OCI-M1 (cell line): ENCODE measurements at regions not wholly inside any gene's neighbourhood (a gene's known extent, or its start where the extent isn't known, plus 50 kb on each side); places are given as distances from the start of the nearest gene placed in this dataset.

Experiments used
- DNase-seq: peaks from one replicate; lab custom pipeline; 2025; lab: John Stamatoyannopoulos, UW

DNA sequence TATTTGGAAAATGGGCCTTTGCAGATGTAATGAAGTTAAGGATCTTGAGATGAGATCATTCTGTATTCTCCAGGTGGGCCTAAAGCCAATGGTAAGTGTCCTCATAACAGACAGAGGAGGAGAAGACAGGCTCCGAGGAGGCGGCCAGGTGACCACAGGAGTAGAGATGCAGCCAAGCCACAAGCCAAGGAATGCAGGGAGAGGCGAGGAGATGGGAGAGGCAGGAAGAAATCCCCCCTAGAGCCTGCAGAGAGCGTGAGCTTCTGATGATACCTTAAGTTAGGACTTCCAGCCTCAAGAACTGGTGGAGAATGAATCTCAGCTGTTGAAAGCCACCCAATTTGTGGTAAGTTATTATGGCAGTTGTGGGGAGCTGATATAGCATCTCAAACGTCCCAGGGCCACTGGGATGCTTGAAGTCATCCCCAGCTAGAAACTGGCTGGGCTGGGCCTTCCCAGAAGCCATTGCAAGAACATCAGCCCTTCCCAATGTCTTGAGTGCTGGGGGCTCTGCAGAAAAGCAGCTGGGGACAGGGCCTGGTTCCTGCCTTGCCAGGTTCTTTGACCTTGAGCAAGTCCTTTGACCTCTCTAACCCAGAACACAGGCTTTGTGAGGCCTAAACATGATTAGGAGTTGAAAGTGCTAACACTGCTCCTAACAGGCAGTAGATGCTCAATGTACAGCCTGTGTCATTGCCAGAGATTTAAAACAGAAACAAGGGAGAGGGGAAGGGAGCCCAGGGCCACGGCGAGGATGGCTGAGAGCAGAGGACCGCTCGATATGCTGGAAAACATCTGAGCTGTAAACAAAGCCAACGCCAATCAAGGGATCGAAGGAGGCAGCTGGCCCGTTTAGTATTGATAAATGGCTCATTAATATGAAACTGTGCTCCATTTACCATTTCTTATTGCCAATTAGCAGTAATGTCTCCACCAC is 632.3 kb downstream of the TBC1D22A start:
- DNase-seq, result no peak

DNA sequence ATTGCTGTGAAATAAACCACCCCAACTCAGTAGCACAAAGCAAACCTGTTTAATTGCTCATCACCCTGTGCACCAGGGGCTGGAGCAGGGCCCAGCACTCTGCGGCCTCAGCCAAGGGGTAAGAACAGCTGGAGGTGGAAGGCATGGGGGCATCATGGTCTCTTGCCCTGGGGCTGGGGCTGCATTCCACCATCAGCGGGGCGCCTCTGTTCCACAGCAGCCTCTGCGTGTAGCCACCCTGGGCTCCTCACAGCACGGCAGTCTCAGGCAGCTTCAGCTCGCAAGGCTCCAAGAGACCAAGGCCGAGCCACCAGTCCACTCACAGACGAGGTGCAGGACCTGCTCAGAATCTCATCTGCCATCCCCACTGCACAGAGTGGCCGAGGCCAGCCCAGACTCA is 630.7 kb downstream of the TBC1D22A start:
- no peak for DNase-seq

DNA sequence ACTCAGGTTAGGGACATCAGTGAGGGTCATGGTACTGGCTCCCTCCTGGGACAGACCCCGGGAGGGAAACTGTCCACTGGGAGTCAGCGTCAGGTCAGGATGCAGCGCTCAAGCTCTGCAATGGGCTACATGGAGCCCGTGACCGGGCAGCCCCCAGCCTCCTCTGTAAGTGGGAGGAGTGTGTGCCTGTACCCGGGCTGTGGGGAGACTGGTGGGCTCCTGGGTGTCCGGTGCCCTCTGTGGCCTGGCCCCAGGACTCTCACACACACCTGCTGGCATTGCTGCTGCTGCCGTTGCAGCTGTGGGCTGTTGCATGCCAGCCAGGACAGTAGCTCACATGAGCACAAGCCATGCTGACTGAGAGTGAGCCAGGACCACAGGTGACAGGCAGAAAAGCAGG is 630.3 kb downstream of the TBC1D22A start:
- DNase-seq, result no peak

DNA sequence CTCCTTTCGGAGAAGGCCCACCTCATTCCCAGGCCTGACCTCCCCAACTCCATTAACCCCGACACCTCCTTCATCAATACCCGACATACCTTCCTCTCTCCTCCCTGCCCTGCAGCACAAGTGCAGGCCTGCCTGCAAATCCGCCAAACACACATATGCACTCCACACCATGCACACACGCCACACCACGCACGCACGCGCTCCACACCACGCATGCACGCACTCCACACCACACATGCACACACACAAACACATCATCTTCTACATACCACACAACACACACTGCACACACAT is 629.6 kb downstream of the TBC1D22A start:
- DNase-seq, result no peak

DNA sequence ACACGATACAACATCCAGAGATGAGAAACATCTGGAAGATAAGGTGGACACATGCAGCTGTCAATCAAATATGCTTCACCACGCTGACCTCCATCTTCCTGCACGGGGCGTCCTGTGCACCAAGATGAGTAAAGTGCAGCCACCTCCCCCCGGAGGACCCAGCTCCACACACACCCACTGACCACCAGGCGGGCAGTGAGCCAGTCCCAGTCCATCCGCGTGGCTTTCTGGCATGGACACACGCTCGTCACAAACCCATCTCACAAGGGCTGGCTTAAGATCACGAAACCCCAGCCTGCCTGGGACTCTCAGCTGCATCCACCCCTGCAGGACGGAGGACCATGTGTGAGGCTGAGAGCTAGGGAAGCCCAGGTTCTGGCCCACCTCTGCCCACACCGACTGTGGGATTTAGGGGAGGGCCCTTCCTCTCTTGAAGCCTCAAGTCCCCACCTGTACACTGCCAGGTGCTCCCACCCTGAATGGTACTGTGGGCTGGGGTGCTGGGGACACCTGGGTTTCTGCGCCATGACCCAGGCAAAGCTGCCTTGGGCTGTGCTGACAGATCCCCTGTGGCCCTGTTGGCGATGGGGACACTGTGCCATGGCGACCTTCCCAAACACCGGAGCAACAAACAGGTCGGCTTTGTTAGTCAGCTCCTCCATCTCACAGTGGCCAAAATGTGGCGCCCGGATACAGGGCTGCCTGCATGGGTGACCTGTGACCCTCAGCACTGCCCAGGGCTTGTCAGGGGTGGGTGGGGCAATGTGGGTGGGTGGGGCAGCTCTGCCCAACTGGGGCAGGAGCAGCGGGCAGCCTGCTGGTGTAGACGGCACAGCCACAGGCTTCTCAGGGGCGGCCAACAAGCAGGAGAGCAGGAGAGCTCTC is 629.0 kb downstream of the TBC1D22A start:
- DNase-seq, result no peak

DNA sequence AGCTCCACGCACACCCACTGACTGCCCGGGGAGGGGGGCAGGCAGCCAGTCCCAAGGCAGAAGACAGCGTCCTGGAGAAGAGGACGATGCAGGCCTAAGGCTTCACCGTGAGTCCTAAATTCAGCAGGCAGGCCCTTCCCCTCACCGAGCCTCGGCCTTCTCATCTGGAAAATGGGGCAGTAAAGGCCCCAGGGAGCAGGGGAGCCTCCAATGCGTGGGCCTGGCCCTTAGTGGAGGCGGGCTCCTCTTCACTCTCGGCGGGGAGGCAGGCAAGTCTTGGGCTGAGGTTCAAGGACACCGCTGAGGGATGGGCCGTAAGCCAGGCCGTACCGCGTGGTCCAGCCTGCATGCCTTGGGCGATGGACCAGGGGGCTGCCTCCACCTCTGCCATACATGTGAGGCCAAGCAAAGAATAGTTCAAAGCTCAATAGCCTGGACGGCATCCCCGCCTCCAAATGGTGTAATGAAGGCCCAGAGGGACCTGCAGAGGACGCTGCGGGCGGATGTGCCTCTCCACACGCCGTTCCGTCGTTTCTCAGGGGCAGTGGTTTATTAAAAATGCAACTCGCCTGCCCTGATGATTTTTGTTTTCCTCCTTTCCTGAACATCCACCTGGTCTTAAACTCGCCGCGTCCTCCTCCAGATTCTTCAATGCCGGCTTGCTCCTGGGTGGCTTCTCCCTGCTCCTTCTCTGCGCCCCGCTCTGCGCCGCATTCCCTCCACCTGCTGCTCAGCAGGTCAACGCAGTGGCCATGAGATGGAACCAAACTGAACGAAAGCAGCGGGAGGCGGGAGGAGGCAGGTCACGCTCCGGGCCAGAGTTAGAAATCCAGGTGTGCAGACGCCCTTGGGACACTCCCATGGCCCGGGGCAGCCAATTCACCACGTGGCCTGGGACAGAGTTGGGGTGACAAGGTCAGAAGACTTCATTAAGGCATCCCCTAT is 627.8 kb downstream of the TBC1D22A start:
- no peak for DNase-seq

DNA sequence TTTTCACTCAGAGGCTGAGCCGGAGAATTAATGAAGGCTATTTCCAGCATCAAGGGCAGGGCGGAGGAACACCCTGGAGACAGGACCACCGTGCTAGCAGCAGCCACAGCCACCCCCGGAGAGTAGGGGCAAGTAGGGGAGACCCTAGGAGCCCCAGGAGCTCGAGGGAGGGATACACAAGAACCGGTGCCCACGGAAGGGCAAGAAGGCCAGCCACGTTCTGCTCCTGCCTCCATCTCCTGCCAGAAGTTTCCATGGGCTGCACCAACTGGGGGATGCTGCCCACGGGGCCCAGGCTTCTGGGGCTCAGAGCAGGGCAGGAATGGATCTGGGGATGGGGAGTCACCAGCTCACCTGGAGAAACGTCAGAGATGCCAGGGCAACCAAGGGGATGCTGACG is 626.8 kb downstream of the TBC1D22A start:
- DNase-seq, result no peak

DNA sequence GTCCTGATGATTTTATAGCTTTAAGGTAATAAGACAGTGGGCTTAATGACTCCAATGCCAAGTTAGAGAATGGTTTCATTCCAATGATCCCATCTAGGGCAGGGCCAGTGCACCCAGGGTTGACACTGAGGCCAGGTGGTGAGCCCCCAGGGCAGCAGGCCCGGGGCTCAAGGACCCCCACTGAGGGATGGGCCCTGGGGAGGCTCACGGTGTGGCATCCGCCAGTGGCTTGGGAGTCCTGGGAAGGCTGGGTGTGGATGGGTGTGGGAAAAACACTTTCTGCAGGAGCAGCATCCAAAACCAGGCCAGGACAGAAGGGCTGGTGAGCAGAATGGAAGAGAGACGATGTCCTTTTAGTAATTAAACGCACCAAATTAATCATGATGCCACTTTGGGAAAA is 626.3 kb downstream of the TBC1D22A start:
- DNase-seq, result no peak

DNA sequence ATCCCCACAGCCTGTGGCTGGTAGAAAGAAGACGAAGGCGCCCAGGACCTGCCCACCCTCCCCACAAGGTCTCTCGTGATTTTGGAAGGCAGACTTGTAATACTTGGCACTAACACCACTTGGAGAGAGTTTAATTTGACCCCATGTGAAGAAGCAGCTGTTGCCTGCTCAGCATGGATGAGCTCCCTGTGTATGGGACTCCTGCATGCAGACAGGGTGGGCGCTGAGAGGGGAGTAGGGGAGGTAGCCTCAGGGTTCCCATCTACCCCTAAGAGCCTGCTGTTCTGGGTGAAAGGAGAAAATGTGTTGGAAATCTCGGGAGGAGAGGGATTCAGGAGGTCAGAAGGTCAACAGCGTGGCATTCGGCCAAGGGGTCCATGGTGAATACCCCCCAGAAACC is 625.9 kb downstream of the TBC1D22A start:
- DNase-seq, result no peak

DNA sequence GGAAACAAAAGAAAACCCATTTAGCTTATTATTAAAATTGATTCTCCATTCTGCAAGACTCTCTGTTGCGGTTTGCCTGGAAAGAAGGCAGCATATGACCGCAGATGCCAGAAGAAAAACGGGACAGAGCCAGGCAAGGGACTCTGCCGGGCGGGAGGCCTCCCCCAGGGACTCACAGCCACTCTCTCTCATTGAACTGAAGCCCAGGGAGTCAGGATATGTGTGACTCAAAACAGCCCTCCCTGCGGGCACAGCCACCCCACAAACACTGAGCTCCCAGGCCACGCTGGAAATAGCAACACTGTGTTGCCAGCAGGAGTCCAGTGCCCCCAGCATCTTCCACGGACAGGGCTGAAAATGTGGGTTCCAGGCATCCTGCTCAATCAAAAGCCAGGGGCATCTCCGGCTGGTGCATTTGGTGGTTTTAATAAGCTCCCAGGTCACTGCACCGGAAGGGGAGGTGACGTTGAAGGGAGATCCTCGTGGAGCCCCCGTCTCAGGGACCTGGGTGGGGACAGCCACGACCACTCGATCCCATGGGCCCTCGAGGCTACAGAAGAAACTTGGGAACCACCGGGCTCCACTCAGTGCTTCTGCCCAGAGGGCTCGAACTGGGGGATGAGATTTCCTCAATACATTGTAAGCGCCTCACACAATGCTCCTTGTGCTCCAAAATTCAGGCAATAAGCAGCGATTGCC is 624.5 kb downstream of the TBC1D22A start:
- no peak for DNase-seq

DNA sequence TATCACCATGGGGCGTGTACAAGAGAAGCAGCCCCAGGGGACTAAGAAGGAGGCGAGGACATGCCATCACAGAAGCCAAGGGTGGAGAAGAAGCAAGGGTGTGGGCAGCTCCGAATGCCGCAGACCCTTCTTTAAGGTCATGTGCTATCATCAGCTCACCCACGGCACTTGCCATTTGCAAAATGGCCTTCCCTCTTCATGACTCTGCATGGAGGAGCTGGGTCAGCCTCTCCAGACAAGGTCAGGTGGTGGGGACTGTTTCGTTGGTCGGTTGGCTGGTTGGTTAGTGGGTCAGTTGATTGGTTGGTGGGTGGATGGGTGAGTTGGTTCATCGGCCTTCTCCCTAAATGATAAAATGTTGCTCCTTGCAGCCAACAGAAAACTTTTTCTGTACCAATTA is 622.5 kb downstream of the TBC1D22A start:
- no peak for DNase-seq

DNA sequence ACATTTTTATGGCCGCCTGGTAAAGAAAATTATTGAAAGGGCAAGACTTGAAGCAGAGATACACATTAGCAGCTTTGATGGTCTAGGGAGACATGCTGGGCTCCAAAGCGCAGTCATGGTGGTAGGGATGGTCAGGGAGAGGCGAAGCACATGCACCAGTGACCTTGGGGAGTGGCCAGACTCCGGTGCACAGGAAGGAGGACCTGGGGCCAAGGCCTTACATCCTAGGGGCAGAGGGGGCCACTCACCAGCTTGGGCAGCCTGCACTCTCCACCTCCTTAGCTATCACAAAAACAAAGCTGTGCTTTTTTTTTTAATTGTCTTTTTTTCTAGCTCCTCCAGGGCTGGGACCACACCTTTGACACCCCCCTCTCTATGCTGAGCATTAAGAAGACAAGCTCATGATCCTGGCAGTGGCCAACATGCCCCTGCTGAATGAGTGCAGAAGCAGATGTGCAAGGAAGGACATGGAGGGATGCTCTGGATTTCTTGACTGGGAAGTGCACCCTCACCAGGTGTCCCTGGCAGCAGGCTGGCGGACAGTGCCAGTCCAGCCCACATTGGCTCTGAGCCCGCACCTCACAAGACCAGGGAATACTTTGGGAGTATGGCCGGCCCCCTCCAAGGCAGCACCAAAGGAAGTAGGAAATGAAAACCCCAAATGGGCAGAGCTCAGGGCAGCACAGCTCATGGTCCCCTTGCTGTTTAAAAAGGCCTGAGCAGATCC is 619.9 kb downstream of the TBC1D22A start:
- no peak for DNase-seq

DNA sequence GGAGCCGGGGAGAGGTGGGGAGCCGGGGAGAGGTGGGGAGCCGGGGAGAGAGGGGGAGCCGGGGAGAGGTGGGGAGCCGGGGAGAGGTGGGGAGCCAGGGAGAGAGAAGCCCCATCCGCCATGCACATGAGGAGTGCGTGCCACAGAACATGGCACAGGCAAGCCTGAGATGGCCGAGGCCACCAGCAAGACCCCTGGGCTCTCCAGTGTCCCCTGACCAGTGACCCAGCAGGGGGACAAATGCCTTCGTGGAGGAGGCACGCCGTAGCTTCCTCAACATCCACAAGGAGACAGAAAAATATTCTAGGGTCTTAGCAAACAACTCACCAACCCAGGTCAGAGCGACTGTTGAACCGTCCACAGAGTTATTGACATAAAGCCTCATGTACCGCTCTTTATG is 618.8 kb downstream of the TBC1D22A start:
- no peak for DNase-seq

DNA sequence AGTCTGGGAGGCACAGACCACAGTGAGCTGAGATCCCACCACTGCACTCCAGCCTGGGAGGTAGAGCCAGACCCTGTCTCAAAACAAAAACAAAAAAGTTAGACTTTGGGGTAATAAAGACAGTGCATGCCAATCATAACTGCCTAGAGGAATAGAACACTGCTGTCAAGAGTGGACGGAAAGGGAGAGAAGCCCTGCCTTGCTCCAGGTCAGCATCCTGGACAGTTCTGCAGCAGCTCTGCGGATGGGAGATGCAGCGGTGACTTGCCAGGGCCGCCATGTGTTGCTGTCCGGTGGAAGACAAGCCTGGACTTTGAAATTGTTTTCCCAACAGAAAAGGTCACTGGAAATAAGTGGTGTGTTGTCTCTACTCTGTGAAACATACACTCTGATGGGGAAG is 618.2 kb downstream of the TBC1D22A start:
- no peak for DNase-seq

DNA sequence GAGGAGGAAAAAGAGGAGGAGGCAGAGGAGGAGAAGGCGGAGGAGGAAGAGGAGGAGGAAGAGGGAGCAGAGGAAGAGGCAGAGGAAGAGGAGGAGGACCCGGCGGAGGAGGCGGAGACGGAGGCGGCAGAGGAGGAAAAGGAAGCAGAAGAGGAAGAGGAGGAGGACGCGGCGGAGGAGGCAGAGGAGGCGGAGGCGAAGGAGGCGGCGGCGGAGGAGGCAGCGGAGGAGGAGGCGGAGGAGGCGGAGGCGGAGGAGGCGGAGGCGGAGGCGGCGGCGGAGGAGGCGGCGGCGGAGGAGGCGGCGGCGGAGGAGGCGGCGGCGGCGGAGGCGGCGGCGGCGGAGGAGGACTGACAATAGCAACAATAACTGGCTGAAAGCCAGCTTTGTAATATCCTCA is 616.6 kb downstream of the TBC1D22A start:
- DNase-seq, result no peak

DNA sequence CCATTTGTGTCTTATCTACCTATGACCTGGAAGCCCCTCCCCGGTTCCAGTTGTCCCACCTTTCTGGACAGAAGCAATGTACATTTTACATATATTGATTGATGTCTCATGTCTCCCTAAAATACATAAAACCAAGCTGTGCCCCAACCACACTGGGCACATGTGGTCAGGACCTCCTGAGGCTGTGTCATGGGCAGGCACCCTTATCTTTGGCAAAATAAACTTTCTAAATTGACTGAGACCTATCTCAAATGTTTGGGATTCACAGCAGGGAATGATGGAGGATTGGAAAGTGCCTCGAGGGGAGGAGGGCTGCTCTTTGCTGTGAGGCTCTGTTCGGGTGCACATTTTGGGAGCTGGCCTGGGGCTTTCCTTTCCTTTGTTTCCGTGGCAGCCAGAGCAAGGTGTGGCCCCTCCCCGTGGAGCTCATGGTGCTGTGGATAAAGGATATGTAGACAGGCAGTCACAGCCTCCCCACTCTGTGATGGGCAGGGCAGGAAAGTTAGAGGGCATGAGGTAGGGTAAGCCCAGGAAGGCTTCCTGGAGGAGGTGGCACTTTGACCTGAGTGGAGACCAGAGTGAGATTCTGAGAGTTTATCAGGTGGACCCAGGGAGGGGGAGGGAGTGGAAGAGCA is 615.6 kb downstream of the TBC1D22A start:
- DNase-seq, result no peak

DNA sequence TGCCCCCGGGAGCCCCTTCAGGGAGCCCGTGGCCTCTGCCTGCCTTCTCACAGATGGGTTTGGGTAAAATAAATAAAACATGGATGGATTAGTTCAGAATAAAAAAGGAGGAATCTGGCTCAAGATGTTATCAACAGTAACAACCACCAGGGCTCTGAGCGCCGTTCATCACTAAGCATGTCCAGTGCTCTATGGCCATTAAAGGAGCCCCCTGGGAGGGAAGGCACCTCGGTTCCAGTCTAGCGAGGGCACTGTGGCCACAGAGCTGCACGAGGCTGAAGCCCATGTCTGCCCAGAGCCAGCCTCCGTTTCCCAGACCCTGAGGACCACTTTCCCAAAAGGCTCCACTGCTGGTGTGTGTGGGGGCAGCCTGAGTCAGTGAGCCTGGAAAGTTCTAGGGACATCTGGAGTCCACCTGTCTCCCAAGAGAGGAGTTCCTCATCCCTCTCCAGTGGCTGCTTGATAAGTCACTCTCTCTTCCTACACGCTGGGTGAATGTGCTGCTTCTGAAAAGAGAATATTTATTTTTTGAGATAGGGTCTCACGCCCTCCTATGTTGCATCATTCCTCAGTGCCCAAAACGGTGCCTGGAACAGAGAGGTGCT is 614.6 kb downstream of the TBC1D22A start:
- DNase-seq, result no peak

DNA sequence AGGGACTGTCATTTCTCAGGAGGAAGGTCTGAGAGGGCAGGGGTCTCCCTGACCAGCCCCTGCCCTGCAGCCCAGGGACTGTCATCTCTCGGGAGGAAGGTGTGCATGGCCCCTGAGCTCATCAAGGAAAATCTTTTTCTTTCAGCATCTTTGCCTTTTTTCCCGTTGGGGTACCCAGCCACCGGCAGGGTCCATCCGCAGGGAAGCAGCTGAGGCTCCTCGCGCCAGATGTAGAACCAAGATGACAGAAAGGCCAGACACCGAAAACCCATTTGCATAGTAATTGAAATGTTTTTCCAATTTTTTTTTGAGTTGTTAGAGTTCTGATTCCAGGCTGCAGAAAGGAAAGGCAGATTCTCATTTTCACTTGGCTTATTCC is 613.9 kb downstream of the TBC1D22A start:
- DNase-seq, result no peak

DNA sequence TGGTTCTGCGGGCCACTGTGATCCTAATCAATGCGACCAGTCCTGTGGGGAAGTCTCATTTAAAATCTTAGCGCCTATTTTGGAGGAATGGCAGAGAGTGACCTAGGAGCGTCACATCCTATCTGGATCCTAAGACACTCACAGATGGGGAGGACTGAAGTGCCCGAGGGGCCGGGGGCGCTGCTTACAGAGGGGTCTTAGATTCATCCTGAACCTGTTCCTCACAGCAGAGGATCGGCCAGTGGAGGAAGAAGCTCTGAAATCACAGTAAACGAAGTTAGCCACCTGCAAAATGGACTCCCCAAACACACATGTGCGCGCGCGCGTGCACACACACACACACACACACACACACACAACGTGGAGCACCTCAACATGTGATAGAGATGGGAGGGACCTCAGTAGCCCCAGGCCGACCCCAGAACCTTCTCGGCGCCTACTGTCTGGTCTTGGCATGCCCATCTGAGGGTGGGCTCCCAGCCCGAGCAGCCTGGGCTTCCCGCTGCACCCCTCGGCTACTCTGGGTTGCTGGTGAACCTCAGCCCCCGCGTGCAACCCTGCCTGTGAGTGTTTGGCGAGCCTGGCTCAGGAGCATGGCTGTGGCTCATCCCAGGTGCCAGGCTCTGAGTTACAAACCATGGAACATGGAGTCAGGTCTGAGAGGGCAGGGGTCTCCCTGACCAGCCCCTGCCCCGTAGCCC is 613.3 kb downstream of the TBC1D22A start:
- DNase-seq, result no peak
